ENCODE measurements at regions not wholly inside any gene's neighbourhood (a gene's known extent, or its start where the extent isn't known, plus 50 kb on each side); places are given as distances from the start of the nearest gene placed in this dataset.

DNA sequence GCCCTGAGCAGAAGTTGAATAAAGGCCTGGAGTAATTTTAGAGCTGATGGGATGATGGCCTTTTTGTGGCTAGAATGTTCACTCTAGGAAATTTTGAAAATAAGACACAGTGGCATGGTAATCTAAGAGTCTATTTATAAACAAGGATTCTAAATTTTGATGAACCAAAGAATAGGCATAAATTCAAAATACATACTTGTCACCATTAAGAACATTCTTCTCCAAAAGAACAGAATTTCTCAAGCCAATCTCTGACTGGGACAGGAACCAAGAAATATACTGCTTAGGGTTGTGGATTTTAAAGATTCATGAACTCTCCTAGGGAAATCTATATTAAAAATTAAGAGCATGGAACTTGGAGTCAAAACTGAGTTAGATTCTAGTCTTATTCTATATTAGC is 98.2 kb upstream of the SETBP1 start:
- TF ChIP-seq BACH2 (CRISPR knock-in tag; IDR thresholded peaks at IDR 0.05; ENCODE audit: borderline replicate concordance) (no peak), CSDC2 (CRISPR knock-in tag; IDR thresholded peaks at IDR 0.05) (no peak), ZFP30 (CRISPR knock-in tag; IDR thresholded peaks at IDR 0.05) (no peak)

Measured in SK-N-SH treated with all-trans-retinoic acid at 6 μM for 48 hours (cell line).